Globus pallidus (tissue), 1 donor: ENCODE measurements at regions not wholly inside any gene's neighbourhood (a gene's known extent, or its start where the extent isn't known, plus 50 kb on each side); places are given as distances from the start of the nearest gene placed in this dataset.
"Not testable (repeated sequence)": the region's sequence is repeated elsewhere in the genome, so short reads cannot be mapped to it uniquely, and the experiment has no call there.

Experiments
- DNase-seq: peaks from one replicate; pipeline ENCODE4 v3.0.0-alpha.2; 2015; ENCODE audit warnings: low spot score

DNA sequence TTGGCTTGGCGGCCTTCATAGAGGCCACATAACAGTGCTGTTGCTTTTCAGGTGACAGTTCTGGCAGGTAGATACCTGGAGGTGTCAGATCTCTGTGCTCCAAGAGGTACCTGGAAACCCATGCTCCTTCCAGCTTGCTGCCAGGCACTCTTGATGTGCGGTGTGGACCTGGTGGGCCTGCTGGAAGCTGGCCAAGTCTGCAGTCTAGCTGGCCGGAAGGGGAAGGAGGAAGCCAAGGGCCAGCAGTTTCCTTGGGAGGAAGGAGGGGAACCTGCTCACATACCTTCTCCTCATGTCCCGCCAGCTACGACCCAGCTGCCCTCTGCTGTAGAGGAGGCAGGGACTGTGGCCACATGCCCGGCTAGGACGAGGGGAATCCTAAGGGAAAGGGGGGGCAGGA, 166.4 kb upstream of the AJAP1 start:
- DNase-seq: no peak

DNA sequence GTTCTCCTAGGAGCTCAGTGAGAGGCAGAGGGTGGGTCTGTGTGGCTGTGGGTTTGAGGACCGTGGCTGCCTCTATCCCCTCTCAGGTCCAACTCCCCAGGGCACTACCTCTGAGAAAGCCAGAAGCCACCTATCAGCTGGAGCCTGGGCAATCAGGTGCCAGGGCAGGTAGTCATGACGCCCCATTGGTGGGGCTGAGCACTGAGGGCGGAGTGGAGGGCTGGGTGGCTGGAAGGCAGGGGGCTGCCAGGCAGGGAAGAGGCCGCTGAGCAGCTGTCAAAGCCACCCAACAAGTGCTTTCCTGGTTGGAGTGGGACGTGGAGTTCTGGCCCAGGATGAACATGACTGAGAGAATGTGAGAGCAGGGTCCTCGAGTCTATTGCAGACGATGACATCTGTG, 164.9 kb upstream of the AJAP1 start:
- no peak for DNase-seq

DNA sequence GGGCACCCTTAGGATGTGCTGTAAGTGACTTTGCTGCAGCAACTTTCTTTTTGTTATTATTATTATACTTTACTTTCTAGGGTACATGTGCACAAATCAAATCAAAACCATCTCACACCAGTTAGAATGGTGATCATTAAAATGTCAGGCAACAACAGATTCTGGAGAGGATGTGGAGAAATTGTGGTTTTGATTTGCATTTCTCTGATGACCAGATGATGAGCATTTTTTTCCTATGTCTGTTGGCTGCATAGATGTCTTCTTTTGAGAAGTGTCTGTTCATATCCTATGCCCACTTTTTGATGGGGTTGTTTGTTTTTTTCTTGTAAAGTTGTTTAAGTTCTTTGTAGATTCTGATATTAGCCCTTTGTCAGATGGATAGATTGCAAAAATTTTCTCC, 164.4 kb upstream of the AJAP1 start:
- not testable (repeated sequence) for DNase-seq

DNA sequence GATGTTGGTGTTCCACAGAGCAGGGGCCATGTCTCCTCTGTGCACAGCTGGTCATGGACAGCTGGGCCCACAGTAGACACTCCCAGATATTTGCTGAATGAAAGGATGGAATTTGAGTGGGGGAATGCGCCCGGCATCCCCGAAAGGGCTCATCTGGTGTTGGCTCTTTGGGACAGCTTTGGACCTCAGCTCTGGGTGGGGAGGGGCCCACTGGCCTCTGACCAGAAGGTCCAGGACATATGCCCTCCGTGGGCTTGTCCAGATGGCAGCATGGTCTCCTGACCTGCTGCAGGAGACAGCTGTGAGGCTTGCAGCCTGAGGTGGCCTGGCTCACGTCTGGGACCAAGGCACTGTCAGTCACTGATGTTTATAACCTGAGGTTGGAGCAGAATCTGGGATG, 160.4 kb upstream of the AJAP1 start:
- no peak for DNase-seq

DNA sequence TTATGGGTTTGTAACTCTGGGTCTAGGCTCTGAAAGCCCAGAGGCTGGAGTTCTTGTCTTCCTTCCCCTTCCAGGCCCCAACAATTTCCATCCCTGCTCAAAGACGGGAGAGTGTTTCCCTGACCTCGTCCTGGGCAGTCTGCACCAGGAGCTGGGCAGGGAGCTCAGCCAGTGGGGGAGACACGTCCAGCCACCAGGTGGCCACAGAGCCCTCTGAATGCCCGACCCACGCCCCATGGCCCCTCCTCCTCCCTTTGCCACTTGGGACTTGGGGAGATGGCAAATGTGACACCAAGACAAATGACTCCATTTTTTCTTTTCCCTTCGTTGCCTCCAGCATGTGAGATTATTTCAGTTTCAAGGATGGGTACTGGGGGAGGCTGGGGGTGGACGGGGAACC, 159.9 kb upstream of the AJAP1 start:
- no peak for DNase-seq

DNA sequence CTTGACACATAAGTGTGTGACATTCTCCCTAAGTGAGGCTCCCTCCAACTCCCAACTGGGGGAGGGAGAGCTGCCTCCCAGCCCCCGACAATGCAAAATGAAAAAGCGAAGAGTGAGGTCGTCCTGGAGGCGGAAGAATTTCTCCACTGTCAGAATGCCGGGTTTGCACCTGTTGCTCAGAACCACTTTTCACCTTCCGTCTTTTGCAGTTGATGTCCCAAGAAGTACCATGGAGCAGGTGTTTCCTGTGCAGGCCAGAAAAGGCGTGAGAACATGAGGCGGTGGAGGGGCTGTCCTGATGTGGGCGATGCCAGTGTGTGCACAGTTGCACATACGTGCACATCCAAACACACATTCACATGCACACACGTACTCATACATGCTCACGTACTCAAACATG, 158.6 kb upstream of the AJAP1 start:
- no peak for DNase-seq

DNA sequence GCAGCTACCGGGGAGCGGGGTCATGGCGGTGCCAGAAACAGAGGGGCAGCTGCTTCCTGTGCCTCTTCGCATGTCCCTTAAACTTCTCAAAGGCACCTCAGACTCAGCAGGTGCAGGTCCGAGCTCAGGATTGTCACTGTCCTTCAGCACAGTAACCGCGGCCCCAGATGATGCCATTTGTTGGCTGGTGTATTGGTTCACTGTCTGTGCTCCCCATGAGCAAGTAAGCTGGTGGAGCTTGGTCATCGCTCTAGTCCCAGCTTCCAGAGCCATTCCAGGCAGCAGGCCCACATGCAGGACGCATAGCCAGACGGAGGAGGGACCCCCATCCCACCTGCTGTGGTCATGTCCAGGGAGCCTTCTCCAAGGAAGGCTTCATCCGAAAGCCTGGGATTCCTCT, 154.0 kb upstream of the AJAP1 start:
- DNase-seq: no peak

DNA sequence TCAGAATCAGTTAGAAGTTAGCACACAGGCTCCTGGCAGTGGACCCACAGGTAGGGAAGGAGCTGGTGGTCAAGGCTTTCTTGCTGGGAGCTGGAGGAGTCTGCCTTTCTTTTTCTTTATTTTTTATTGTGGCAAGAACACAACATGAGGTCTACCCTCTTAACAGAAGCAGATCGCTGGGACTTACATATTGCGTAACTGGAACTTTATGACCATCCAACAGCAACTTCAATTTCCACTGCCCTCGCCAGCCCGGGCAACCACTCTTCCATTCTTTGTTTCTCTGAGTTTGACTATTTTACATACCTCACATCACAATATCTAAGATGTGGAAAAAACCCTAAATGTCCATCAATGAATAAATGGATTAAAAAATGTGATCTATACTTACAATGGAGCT, 147.8 kb upstream of the AJAP1 start:
- no peak for DNase-seq

DNA sequence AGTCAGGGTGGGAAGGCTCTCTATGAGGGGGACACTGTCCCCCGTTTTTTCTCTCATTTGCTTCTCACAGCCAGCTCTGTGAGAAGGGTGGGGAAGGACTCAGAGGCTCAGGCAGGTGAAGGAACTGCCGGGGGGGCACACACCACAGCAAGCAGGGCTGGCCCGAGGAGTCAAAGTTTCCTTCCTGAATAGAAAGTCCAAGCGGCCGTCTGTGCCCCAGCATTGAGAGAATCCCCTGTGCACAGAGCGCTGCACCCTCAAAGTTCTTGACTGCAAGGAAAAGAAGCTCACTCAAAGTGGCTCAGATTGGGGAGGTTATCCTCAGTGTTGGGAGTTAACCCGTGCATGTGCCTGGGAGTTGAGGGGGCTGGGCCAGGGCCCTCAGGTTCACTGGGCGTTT, 145.2 kb upstream of the AJAP1 start:
- DNase-seq: no peak

DNA sequence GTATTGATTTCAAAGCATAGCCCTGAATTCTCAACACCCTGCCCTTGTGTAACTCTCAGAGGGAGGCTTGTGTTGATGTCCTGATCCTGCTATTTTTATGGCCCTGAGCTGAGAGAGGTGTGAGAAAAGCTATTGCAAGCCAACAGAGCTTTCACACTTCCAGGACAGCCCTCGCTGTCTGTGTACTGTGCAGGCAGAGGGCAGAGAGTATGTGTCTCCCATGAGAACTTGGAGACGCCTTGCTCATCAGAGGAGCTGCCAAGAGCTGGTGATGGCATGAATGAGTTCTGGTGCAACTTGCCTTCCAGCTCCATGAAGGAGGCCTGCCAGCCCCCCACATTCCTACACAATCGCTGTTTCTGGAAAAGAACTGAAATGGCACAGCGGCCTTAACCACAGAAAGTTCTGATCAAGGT, 144.1 kb upstream of the AJAP1 start:
- no peak for DNase-seq

DNA sequence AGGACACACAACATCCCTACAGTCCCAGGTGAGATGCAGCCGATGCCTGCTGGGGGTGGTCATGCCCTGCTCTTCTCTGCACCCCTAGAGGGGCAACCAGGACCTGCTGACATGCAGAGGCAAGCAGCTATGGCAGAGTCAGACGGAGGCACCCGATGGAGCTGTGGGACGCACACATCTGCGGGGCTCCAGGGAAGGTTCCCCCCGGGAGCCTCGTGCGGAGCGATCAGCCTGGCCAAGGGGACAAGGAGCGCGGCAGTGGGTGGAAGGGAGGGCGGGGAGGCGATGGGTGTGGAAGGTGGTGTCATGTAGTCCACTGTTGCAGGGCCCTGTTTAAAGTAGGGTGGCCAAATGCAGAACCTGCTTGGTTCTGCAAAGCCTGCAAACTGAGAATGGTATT, 143.0 kb upstream of the AJAP1 start:
- no peak for DNase-seq

DNA sequence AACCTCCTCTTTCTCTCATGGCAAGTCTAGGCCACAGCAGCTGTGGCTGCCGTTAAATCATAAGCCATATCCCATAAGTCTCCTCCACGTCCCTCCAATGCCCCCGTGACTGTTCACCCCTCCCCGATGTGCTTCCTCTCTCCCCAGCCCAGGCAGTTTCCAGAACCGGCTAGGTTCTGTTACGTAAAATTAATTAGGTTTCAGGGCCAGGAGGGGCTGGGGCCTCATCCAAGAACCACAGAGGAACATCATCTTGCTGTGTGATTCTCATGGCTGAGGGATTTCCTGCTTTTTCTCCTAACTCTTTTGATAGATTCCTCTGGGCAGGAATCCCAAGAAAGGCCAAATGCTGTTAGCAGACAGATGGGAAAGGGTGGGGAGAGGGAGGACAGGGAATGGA, 141.8 kb upstream of the AJAP1 start:
- peak; percentile 6 for DNase-seq

DNA sequence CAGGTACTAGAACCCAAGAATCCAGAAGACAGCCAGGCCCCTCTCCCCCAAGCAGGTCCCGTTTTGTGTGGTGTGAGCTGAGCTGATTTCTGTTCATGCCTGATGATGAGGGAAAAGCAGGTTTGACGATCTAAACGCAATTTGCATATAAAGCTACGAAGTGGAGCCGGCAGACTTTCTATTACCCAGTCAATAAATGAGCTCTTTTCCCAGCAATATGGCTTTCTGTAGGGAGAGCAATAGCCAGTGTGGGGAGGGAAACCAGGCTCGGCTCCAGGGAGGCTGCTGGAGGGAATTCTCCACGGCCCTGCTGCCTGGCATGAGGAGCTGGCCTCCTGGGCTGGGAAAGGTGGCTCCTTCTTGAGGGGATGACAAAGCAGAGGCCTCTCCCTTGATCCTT, 140.7 kb upstream of the AJAP1 start:
- no peak for DNase-seq

DNA sequence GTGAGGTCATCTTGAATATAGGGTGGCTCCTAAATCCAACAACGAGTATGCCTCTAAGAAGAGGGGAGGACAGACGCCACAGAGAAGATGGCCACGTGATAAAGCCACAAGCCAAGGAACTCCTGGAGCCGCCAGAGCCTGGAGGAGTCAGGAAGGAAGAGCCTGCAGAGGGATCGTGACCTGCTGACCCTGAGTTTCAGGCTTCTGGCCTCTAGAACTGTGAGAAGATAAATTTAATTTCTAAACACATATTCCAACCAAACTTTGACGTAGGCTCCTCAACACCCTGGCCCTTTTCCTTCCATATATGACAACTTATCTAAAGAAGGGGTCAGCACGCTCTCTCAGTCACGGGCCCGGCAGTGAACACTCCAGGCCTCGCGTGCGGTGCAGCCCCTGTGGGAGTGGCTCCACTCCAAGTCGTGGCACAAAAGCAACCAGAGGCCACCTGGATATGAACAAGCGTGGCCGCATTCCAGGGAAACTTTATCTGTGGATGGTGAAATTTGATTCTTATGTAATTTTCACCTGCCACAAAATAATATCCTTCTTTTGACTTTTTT, 138.6 kb upstream of the AJAP1 start:
- DNase-seq: no peak

DNA sequence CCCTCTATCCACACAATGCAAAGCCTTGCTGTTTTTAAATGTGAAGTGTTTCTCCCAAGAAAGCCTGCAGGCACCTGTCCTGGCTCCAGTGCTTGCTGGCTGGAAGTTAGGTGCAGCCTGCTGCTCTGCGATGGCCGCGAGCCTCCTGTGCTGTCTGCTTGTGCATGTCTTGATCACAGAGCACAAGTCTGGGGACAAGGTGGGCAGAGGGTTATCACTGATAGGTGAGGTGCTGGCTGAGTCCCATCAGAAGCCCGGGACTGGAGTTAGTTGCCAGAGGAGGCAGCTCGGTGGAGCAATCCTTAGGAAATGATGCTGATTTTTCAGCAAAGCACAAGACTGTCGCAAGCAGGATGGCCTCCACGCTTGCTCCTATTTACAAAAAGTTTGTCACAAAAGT, 137.8 kb upstream of the AJAP1 start:
- no peak for DNase-seq

DNA sequence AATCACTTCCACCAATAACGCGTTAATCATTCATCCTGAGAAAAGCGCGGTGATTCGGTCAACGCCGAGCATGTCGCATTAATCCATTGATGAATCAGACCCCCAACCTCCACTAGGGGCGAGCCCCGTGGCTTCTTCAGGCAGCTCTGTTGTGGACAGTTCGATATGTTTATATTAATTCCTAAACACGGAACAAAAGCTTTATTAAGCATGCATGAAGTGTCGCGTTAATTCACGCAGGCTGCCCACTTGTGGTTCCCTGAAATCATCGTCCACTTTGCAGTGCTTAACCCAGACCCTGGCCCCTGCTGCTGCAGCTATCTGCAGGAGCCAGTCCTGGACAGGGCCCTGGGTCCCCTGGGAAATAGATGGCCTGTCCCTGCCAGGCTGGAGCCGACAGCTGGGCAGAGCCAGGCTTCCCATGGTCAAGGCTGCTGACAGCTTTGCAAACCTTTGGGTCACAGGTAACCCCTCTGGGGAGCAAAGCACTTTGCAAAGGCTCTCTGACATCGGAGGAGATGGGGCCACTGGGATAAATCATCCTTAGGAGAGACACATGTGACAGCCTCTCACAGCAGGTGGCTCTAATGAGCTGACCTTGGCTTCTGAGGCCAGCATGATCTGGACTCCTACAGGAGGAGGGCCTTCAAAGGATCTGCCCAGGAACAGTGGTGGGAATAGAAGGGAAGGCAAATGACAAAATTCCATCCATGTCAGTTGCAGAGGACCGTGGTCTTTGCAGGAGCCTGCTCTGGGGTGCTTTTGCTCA, 137.0 kb upstream of the AJAP1 start:
- no peak for DNase-seq

DNA sequence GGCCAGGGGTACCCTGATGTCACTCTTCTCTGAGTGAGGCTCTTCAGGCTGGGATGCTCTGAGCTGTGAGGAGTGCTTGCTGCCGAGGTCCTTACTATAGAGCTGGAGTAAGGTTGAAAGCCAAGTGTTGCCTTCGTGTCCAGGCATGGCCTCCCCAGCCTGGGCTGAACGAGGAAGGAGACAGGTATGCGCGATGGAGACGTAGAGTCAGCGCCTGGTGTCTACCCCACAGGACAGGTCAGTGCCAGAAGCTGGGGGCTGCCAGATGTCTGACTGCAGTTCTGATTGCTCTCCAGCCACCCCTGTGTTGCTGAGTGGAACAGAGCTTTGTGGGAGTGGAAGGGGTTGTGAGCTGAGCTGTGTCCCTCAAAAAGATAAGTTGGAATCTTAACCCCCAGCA, 135.8 kb upstream of the AJAP1 start:
- DNase-seq: no peak

DNA sequence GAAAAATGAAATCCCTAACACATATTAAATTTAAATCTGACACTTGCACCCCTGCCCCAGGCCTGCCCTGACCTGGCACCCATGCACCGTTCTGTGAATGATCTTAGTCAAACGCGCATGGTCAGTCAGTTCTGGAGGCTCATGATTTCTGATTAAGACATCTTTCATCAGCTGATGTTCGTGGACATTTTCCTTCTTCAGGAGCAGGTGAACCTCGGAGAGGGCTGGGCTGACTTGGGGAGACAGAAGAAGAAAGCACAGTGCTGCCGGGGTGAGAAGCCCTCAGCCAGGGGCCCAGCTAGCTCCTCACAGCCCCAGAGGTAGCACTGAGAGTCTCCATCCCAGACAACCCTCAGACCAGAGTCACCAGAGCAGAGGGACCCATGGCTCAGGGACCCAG, 134.5 kb upstream of the AJAP1 start:
- no peak for DNase-seq

DNA sequence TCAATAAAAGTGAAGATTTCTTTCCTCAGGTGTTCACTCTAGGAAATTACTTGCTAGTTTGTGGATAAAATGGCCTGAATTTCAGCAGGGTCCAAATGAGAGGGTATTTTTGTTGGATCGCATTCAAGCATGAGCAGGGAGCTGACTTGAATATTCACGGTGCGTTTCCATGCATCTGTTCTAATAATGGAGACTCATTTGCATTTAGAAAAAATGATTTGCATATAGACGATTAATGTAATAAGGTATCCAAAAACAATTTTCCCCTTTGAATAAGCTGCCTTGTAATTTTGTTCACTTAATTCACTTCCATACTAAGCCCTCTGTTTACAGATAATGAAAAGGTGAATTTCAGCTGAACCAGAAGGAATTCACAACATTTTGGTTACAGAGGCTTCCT, 130.9 kb upstream of the AJAP1 start:
- no peak for DNase-seq

DNA sequence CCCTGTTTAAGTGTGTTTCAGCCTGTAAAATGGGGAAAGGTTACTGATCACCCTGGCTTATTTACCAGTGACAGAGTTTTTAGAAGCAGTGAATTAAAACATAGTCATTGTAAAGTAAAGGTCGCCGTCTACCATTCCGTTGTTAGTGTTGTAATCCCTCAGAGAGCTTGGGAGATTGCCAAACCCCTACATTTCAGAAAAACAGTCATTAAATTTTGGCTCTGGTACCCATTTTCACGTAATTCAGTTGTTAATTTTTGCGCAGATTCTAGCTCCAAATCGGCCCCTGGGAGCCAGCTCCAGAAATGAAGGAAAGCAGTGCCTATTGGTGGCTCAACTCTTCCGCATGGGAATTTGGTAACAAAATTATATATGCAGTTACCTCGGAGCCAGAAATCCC, 127.7 kb upstream of the AJAP1 start:
- no peak for DNase-seq

DNA sequence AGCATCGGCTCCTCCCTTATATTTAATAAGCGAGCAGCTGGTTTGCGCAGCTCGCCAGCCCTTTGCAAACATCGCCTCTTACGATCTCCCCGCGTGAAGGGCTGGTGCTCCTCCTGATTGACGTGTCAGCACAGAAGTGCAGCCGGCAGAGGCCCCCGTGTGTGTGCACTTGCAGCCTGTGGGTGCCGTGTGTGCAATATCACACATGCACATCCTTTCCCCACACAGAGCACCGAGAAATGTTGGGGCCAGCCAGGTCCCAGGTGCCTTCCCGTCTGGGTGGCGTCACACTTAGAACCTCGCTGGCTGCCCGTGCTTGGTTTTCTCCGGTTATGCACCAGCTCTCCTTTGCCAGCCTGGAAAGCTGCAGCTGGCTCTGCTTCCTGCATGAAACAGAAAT, 126.6 kb upstream of the AJAP1 start:
- DNase-seq: no peak

DNA sequence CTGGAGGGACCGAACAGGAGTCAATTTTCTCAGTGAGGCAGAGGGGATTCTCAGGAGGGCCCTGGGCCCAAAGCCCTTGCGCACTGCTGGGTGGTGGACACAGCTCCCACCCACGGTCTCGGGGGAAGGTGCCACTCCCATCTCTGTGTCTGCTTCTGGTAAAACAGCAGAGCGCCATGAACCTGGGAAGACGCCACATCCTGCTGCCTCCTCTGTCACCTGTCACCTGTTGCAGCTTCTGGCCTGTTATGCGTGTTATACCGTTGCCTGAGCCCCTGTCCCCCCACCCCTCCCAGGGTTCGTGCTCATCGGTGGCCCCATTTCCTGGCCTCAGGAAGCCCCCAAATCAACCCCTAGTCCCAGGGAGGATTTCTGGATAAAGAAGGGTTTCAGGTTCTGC, 125.8 kb upstream of the AJAP1 start:
- DNase-seq: no peak

DNA sequence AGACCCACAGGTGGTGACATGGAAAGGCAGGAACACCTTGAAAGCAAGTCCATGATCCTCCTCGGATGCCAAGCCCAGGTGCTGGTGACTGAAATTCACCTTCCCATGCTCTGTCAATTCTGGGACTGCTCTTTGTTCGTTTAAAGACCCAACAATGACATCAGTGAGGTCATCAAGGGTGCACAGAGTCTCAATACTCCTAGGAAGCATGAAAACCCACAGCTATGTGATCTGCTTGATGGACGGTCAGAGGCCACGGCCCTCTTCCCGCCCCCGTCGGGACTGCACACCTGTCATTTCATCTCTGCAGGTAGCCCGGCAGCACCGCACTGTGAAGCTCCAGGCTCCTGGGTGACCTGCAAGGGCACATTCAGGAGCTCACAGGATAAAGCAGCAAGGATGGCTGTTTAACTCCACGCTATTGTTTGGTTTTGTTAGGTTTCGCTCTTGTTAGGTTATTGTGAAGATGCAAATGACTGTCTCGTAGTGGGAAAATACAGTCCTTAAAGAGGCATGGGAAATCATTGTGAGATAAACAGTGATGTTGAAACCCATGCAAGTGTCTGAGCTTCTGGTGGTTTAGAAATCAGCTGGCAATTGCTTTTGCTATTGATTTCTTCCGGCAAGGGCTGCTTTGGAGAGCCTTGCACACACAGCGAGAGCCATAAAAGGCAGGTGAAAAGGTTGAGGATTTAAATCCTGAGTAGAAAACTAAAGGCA, 124.8 kb upstream of the AJAP1 start:
- no peak for DNase-seq
